Skeletal muscle tissue (tissue), 3 donors: ENCODE measurements at regions not wholly inside any gene's neighbourhood (a gene's known extent, or its start where the extent isn't known, plus 50 kb on each side); places are given as distances from the start of the nearest gene placed in this dataset.
"Not testable (repeated sequence)": the region's sequence is repeated elsewhere in the genome, so short reads cannot be mapped to it uniquely, and the experiment has no call there.

ENCODE experiments used
- H3K27ac ChIP-seq: one replicate; pipeline ENCODE4 v1.7.0; 2013; ENCODE audit warnings: mild to moderate bottlenecking, low read depth, low read length, inconsistent platforms
- H3K27me3 ChIP-seq, 3 donors: one replicate each; pipeline ENCODE4 v1.7.0; 2013; ENCODE audit warnings: low read length in 3 of 3; ENCODE audit not compliant: control insufficient read depth in 3 of 3, insufficient read depth in 3 of 3
- H3K36me3 ChIP-seq, 3 donors: one replicate each; pipeline ENCODE4 v1.7.0; 2013; ENCODE audit warnings: low read length in 3 of 3; ENCODE audit not compliant: control insufficient read depth in 3 of 3, insufficient read depth in 3 of 3
- H3K4me1 ChIP-seq, 3 donors: one replicate each; pipeline ENCODE4 v1.7.0; 2013; ENCODE audit warnings: low read length in 3 of 3, mild to moderate bottlenecking in 3 of 3; ENCODE audit not compliant: control insufficient read depth in 3 of 3, insufficient read depth in 3 of 3
- H3K4me3 ChIP-seq, 3 donors: one replicate each; pipeline ENCODE4 v1.7.0; 2013; ENCODE audit warnings: low read length in 3 of 3
- H3K9ac ChIP-seq, 3 donors: one replicate each; pipeline ENCODE4 v1.7.0; 2013; ENCODE audit warnings: low read length in 3 of 3, mild to moderate bottlenecking in 3 of 3, moderate library complexity in 2 of 3, low read depth in 1 of 3
- H3K9me3 ChIP-seq, 3 donors: one replicate each; pipeline ENCODE4 v1.7.0; 2013; ENCODE audit warnings: low read length in 3 of 3; ENCODE audit not compliant: control insufficient read depth in 3 of 3
- donor health status: Osteomylitis.

DNA sequence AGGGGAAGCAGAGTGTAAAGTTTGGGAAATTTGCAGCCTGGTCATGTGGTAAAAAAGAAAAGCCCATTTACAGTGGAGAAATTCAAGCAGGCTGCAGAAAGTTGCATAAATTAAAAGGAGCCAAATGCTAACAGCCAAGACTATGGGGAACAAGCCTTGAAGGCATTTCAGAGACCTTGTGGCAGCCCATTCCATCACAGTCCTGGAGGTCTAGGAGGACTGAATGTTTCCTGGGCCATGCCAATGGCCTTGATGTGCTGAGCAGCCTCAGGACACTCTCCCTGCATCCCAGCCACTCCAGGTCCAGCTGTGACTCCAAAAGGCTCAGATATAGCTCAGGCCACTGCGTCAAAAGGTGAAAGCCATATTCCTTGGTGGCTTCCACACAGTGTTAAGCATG is 1202.4 kb upstream of the ATXN8OS start:
- Histone ChIP-seq H3K27ac (no peak overlapping the region), H3K4me3 (no peak overlapping the region), H3K9me3 (no peaks in the 10 kb centered on the region), H3K27me3 (no peaks in the 10 kb centered on the region), H3K4me1 (no peaks in the 10 kb centered on the region), H3K9ac (no peak overlapping the region), H3K36me3 (no peaks in the 10 kb centered on the region)

- no peaks in the 10 kb centered on the region for H3K36me3 ChIP-seq
- no peak overlapping the region for H3K9ac ChIP-seq
- H3K9me3 ChIP-seq: no peaks in the 10 kb centered on the region
- no peaks in the 10 kb centered on the region for H3K27me3 ChIP-seq
- H3K4me3 ChIP-seq: no peak overlapping the region
- no peak overlapping the region for H3K27ac ChIP-seq
- H3K4me1 ChIP-seq: no peaks in the 10 kb centered on the region
These were observed 1210.2 kb upstream of the ATXN8OS start for GRCh38 chr13:68897331-68897928.

DNA sequence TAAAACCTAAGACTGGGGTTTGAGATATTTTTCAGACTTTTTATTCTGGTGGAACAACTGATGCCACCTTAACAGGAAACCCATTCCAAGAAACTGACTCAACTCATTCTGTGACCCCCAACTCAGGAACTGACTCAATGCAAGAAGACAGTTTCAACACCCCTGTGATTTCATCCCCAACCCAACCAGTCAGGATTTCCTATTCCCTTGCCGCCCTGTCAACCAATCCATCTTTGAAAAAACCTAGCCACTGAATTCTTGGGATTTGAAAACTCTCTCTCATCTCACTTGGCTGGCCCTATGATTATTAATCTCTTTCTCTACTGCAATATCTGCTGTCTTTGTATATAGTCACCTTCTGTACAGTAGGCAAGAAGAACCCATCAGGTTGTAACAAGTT is 1211.9 kb upstream of the ATXN8OS start:
- Histone ChIP-seq H3K4me1 (no peaks in the 10 kb centered on the region), H3K4me3 (no peak overlapping the region), H3K9me3 (no peaks in the 10 kb centered on the region), H3K9ac (no peak overlapping the region), H3K27me3 (no peaks in the 10 kb centered on the region), H3K27ac (no peak overlapping the region), H3K36me3 (no peaks in the 10 kb centered on the region)

DNA sequence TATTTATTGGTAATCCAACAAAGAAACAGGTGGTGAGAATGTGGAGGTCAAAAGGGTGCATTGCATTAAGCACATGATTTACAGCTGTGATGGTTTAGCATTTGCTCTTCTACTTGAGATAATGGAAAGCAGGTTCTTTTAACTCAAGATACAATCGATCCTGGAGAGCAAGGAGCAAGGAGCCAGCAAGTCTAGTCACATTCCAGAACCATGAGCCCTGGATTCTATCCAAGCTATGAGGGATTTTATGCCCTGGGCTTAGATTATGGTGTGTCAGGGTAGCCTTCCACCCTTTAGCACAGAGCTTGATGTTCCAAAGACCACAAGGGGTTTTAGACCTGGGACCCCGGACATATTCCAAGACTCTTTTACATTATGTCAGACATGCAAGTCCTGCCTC is 1213.9 kb upstream of the ATXN8OS start:
- H3K4me3 ChIP-seq, H3K36me3 ChIP-seq, H3K4me1 ChIP-seq, H3K27me3 ChIP-seq, H3K27ac ChIP-seq, H3K9me3 ChIP-seq, H3K9ac ChIP-seq: not testable (repeated sequence)

- H3K4me1 ChIP-seq, H3K27ac ChIP-seq, H3K27me3 ChIP-seq, H3K36me3 ChIP-seq, H3K9ac ChIP-seq, H3K9me3 ChIP-seq, H3K4me3 ChIP-seq: not testable (repeated sequence)
These were observed 1215.0 kb upstream of the ATXN8OS start for GRCh38 chr13:68892596-68892995.

DNA sequence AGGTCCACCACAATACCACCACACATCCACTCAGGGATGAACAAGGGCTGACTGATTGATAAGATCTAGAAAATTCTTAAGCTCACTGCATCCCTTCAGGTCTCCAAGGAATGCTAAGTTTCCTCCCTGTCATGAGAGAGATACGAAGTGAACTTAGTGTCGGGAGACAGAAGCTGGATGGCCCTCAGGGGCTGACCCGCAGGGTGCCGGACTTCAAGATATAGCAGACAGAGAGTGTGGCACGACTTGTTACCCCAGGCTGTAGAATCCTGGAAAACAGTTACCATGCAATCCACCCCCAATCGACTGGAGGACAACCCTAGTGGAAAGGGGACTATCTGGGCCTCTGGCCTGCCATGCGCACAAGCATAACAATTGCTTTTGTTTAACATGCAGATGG is 1217.5 kb upstream of the ATXN8OS start:
- H3K27ac ChIP-seq, H3K4me1 ChIP-seq, H3K27me3 ChIP-seq, H3K9ac ChIP-seq, H3K36me3 ChIP-seq, H3K4me3 ChIP-seq, H3K9me3 ChIP-seq: not testable (repeated sequence)

GRCh38 chr13:68888832-68889231 is 1218.8 kb upstream of the ATXN8OS start:
- Histone ChIP-seq H3K9ac (no peak overlapping the region), H3K36me3 (no peaks in the 10 kb centered on the region), H3K4me3 (no peak overlapping the region), H3K27me3 (no peaks in the 10 kb centered on the region), H3K27ac (no peak overlapping the region), H3K4me1 (no peaks in the 10 kb centered on the region), H3K9me3 (no peaks in the 10 kb centered on the region)

DNA sequence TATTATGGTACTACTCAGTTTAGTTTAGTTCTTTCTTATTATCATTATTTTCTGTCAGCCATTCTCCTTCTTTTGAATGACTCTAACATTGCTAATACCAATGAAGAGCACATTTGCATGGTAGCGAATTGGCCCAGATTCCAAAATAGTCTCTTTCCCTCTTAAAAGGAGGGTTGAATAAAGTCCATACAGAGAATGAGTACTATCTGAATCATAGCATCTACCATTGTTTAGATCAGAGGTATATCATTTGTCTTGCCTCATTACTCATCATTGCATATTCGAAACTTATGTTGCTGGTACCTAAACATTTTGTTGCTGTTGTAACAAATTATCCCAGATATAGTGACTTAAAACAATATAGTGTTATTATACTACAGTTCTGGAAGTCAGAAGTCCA is 1235.3 kb upstream of the ATXN8OS start:
- no peaks in the 10 kb centered on the region for H3K36me3 ChIP-seq
- no peak overlapping the region for H3K9ac ChIP-seq
- no peaks in the 10 kb centered on the region for H3K27me3 ChIP-seq
- H3K4me3 ChIP-seq: no peak overlapping the region
- no peaks in the 10 kb centered on the region for H3K4me1 ChIP-seq
- H3K27ac ChIP-seq: no peak overlapping the region
- H3K9me3 ChIP-seq: no peaks in the 10 kb centered on the region

- H3K36me3 ChIP-seq: no peaks in the 10 kb centered on the region
- no peaks in the 10 kb centered on the region for H3K27me3 ChIP-seq
- peaks cover 0 to 3% (median 0%) of the 10 kb centered on the region in 3 donors for H3K9me3 ChIP-seq
- H3K27ac ChIP-seq: no peak overlapping the region
- H3K4me1 ChIP-seq: no peaks in the 10 kb centered on the region
- H3K9ac ChIP-seq: no peak overlapping the region
- no peak overlapping the region for H3K4me3 ChIP-seq
These were observed 1256.6 kb upstream of the ATXN8OS start for GRCh38 chr13:68851026-68851425.

GRCh38 chr13:68850160-68850559 is 1257.5 kb upstream of the ATXN8OS start:
- Histone ChIP-seq H3K4me3 (no peak overlapping the region), H3K27me3 (no peaks in the 10 kb centered on the region), H3K4me1 (no peaks in the 10 kb centered on the region), H3K27ac (no peak overlapping the region), H3K36me3 (no peaks in the 10 kb centered on the region), H3K9me3 (peaks cover 0 to 3% (median 0%) of the 10 kb centered on the region in 3 donors), H3K9ac (no peak overlapping the region)

- H3K9ac ChIP-seq: no peak overlapping the region
- no peaks in the 10 kb centered on the region for H3K4me1 ChIP-seq
- H3K9me3 ChIP-seq: no peaks in the 10 kb centered on the region
- H3K36me3 ChIP-seq: no peaks in the 10 kb centered on the region
- H3K27me3 ChIP-seq: no peaks in the 10 kb centered on the region
- H3K27ac ChIP-seq: no peak overlapping the region
- H3K4me3 ChIP-seq: no peak overlapping the region
These were observed 1261.0 kb upstream of the ATXN8OS start for GRCh38 chr13:68846663-68847062.
